ENCODE measurements at regions not wholly inside any gene's neighbourhood (a gene's known extent, or its start where the extent isn't known, plus 50 kb on each side); places are given as distances from the start of the nearest gene placed in this dataset.

- TF ChIP-seq POLR2A (IDR thresholded peaks at IDR 0.05; ENCODE audit: low read length): no peak
- TF ChIP-seq GATA1 (IDR thresholded peaks at IDR 0.05; ENCODE audit: low read depth, low read length): no peak
- DNase-seq: no peak
Measured at GRCh38 chr13:87827479-87827878, 156.3 kb downstream of the SLITRK5 start.

- no peak for DNase-seq
- no peak for TF ChIP-seq POLR2A (IDR thresholded peaks at IDR 0.05; ENCODE audit: low read length)
- TF ChIP-seq GATA1 (IDR thresholded peaks at IDR 0.05; ENCODE audit: low read depth, low read length): no peak
Measured at GRCh38 chr13:87837522-87837921, 166.4 kb downstream of the SLITRK5 start.

- TF ChIP-seq POLR2A (IDR thresholded peaks at IDR 0.05; ENCODE audit: low read length): no peak
- TF ChIP-seq GATA1 (IDR thresholded peaks at IDR 0.05; ENCODE audit: low read depth, low read length): no peak
- DNase-seq: no peak
Measured at GRCh38 chr13:87837946-87838345, 166.8 kb downstream of the SLITRK5 start.

- TF ChIP-seq GATA1 (IDR thresholded peaks at IDR 0.05; ENCODE audit: low read depth, low read length): no peak
- no peak for TF ChIP-seq POLR2A (IDR thresholded peaks at IDR 0.05; ENCODE audit: low read length)
- no peak for DNase-seq
Measured at GRCh38 chr13:87851410-87851809, 180.2 kb downstream of the SLITRK5 start.

GRCh38 chr13:87855553-87855952 lies 184.4 kb downstream of the SLITRK5 start:
- DNase-seq: no peak
- no peak for TF ChIP-seq GATA1 (IDR thresholded peaks at IDR 0.05; ENCODE audit: low read depth, low read length)
- no peak for TF ChIP-seq POLR2A (IDR thresholded peaks at IDR 0.05; ENCODE audit: low read length)

- no peak for TF ChIP-seq POLR2A (IDR thresholded peaks at IDR 0.05; ENCODE audit: low read length)
- TF ChIP-seq GATA1 (IDR thresholded peaks at IDR 0.05; ENCODE audit: low read depth, low read length): no peak
- DNase-seq: no peak
Measured at GRCh38 chr13:87859261-87859660, 188.1 kb downstream of the SLITRK5 start.

- TF ChIP-seq GATA1 (IDR thresholded peaks at IDR 0.05; ENCODE audit: low read depth, low read length): no peak
- TF ChIP-seq POLR2A (IDR thresholded peaks at IDR 0.05; ENCODE audit: low read length): no peak
- DNase-seq: no peak
Measured at GRCh38 chr13:87867426-87867825, 196.3 kb downstream of the SLITRK5 start.

- TF ChIP-seq POLR2A (IDR thresholded peaks at IDR 0.05; ENCODE audit: low read length) (no peak), GATA1 (IDR thresholded peaks at IDR 0.05; ENCODE audit: low read depth, low read length) (no peak)
- DNase-seq: no peak
Measured at GRCh38 chr13:87868731-87869130, 197.6 kb downstream of the SLITRK5 start.

- no peak for DNase-seq
- TF ChIP-seq POLR2A (IDR thresholded peaks at IDR 0.05; ENCODE audit: low read length) (no peak), GATA1 (IDR thresholded peaks at IDR 0.05; ENCODE audit: low read depth, low read length) (no peak)
Measured at GRCh38 chr13:87872813-87873212, 201.6 kb downstream of the SLITRK5 start.

- DNase-seq: no peak
- TF ChIP-seq GATA1 (IDR thresholded peaks at IDR 0.05; ENCODE audit: low read depth, low read length): no peak
- no peak for TF ChIP-seq POLR2A (IDR thresholded peaks at IDR 0.05; ENCODE audit: low read length)
Measured at GRCh38 chr13:87877477-87877876, 206.3 kb downstream of the SLITRK5 start.

- no peak for TF ChIP-seq POLR2A (IDR thresholded peaks at IDR 0.05; ENCODE audit: low read length)
- no peak for TF ChIP-seq GATA1 (IDR thresholded peaks at IDR 0.05; ENCODE audit: low read depth, low read length)
- DNase-seq: no peak
Measured at GRCh38 chr13:87878706-87879105, 207.5 kb downstream of the SLITRK5 start.

- TF ChIP-seq POLR2A (IDR thresholded peaks at IDR 0.05; ENCODE audit: low read length) (no peak), GATA1 (IDR thresholded peaks at IDR 0.05; ENCODE audit: low read depth, low read length) (no peak)
- no peak for DNase-seq
Measured at GRCh38 chr13:87884884-87885283, 213.7 kb downstream of the SLITRK5 start.

GRCh38 chr13:87887459-87888123 lies 216.4 kb downstream of the SLITRK5 start:
- no peak for DNase-seq

GRCh38 chr13:87889254-87889653 lies 218.1 kb downstream of the SLITRK5 start:
- no peak for TF ChIP-seq GATA1 (IDR thresholded peaks at IDR 0.05; ENCODE audit: low read depth, low read length)
- TF ChIP-seq POLR2A (IDR thresholded peaks at IDR 0.05; ENCODE audit: low read length): no peak
- no peak for DNase-seq

More at GRCh38 chr13:87887459-87888123, 216.4 kb downstream of the SLITRK5 start:
- TF ChIP-seq GATA1 (IDR thresholded peaks at IDR 0.05; ENCODE audit: low read depth, low read length) (no peak), POLR2A (IDR thresholded peaks at IDR 0.05; ENCODE audit: low read length) (no peak)

GRCh38 chr13:87893186-87893585 lies 222.0 kb downstream of the SLITRK5 start:
- no peak for DNase-seq
- TF ChIP-seq GATA1 (IDR thresholded peaks at IDR 0.05; ENCODE audit: low read depth, low read length) (no peak), POLR2A (IDR thresholded peaks at IDR 0.05; ENCODE audit: low read length) (no peak)

Measured in erythroblast (primary cell).